ENCODE measurements at regions not wholly inside any gene's neighbourhood (a gene's known extent, or its start where the extent isn't known, plus 50 kb on each side); places are given as distances from the start of the nearest gene placed in this dataset.

DNA sequence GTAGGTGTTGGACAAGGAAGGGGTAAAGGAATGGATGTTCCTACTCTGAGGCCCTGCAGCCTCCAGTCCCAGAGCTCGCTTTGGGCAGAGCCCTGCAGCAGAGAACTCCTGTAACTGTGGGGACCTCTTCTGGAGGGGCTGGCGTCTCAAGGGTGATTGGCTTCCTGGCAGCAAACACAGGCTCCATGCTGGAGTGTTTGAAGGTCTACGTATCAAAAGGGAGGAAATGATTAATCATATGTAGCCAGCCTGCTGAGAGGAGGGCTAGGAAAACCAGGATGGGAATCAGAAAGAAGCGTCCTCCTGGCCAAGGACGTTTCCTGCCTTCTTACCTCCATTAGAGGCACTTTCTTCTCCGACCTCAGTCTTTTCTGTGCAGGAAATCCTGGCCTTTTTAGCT, 208.5 kb downstream of the TSHZ3 start:
- no peak for TF ChIP-seq CTCF (conservative IDR thresholded peaks at IDR 0.05 in 1 of 2, IDR thresholded peaks at IDR 0.05 in 1 of 2; ENCODE audit: extremely low read depth in 1 of 2, insufficient read depth in 1 of 2, low read depth in 1 of 2, low read length in 2 of 2)
- TF ChIP-seq EZH2 (IDR thresholded peaks at IDR 0.05; ENCODE audit: borderline replicate concordance, low read length), result no peak

Data from mammary epithelial cell (primary cell).